ENCODE measurements at regions not wholly inside any gene's neighbourhood (a gene's known extent, or its start where the extent isn't known, plus 50 kb on each side); places are given as distances from the start of the nearest gene placed in this dataset.

DNA sequence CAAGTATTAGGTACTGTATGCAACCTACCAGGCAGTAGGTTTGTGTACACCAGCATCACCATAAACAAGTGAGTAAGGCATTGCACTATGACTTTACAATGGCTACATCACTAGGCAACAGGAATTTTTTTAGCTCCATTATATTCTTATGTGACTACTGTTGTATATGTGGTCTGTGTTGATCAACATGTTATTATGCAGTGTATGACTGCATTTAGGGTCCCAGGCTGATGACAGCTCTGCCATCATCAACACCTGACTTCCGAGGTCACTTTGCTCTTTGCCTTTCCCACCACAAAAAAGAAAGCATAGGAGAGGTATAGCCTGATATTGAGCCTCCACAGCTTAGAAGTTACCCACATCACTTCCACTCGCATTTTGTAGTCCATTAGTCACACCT lies 217.5 kb upstream of the PELI2 start:
- H3K9me3 Mint-ChIP-seq (ENCODE audit: unreplicated experiment) = no peaks in the 10 kb centered on the region
- TF ChIP-seq, protein P1, sequence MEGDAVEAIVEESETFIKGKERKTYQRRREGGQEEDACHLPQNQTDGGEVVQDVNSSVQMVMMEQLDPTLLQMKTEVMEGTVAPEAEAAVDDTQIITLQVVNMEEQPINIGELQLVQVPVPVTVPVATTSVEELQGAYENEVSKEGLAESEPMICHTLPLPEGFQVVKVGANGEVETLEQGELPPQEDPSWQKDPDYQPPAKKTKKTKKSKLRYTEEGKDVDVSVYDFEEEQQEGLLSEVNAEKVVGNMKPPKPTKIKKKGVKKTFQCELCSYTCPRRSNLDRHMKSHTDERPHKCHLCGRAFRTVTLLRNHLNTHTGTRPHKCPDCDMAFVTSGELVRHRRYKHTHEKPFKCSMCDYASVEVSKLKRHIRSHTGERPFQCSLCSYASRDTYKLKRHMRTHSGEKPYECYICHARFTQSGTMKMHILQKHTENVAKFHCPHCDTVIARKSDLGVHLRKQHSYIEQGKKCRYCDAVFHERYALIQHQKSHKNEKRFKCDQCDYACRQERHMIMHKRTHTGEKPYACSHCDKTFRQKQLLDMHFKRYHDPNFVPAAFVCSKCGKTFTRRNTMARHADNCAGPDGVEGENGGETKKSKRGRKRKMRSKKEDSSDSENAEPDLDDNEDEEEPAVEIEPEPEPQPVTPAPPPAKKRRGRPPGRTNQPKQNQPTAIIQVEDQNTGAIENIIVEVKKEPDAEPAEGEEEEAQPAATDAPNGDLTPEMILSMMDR (IDR thresholded peaks at IDR 0.05; ENCODE audit: unreplicated experiment) = no peak

DNA sequence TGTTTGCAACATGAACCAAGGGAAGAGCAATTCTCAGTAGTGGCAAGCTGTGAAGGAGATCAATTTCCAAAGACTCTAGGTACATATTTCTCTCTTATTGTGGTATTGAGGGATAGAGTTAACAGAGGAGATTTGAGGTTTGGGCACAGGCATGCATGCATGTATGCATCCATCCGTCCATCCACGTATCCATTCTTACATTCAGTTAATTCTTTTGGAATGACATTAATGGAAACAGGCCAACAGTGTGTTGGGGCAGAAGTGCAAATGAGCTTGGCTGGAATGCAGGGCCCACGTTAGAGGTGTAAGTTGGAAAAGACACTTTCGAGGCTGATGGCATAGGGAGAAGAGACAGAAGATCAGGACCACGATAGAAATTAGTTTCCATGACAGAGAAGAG lies 216.9 kb upstream of the PELI2 start:
- Mint-ChIP-seq H3K27ac (ENCODE audit: unreplicated experiment) (no peak overlapping the region), H3K9me3 (ENCODE audit: unreplicated experiment) (no peaks in the 10 kb centered on the region), H3K36me3 (ENCODE audit: low read depth, unreplicated experiment) (no peaks in the 10 kb centered on the region), H3K27me3 (ENCODE audit: unreplicated experiment) (no peaks in the 10 kb centered on the region), H3K4me3 (ENCODE audit: unreplicated experiment) (no peak overlapping the region), H3K4me1 (ENCODE audit: unreplicated experiment) (peaks cover 5% of the 10 kb centered on the region)
- no peak for DNase-seq (ENCODE audit: low spot score)
- TF ChIP-seq, protein P1 (IDR thresholded peaks at IDR 0.05; ENCODE audit: unreplicated experiment) = no peak

More for the DNA sequence above, 217.5 kb upstream of the PELI2 start:
- H3K4me3 Mint-ChIP-seq (ENCODE audit: unreplicated experiment) = no peak overlapping the region
- DNase-seq (ENCODE audit: low spot score) = no peak
- no peaks in the 10 kb centered on the region for H3K27me3 Mint-ChIP-seq (ENCODE audit: unreplicated experiment)
- peaks cover 5% of the 10 kb centered on the region for H3K4me1 Mint-ChIP-seq (ENCODE audit: unreplicated experiment)
- H3K27ac Mint-ChIP-seq (ENCODE audit: unreplicated experiment) = no peak overlapping the region
- no peaks in the 10 kb centered on the region for H3K36me3 Mint-ChIP-seq (ENCODE audit: low read depth, unreplicated experiment)

DNA sequence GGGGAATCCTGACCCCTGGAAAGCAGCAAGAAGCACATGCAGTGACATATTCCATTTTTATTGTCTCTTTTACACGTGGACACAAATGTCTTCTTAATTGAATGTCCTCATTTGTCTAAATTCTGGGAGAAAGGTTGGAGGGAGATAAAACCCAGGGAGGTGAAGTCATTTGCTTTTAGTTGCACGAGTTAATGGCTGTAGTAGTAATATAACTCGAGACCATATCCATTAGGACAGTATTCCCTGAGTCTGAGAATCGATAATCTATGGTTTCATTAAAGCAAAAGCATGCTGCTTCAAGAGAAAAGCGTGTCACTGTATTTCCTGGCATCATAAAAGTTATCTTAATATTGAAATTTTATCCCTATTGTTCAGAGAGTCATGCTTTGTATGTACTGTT lies 216.0 kb upstream of the PELI2 start:
- TF ChIP-seq, protein P1 (IDR thresholded peaks at IDR 0.05; ENCODE audit: unreplicated experiment) = no peak
- no peaks in the 10 kb centered on the region for H3K36me3 Mint-ChIP-seq (ENCODE audit: low read depth, unreplicated experiment)

DNA sequence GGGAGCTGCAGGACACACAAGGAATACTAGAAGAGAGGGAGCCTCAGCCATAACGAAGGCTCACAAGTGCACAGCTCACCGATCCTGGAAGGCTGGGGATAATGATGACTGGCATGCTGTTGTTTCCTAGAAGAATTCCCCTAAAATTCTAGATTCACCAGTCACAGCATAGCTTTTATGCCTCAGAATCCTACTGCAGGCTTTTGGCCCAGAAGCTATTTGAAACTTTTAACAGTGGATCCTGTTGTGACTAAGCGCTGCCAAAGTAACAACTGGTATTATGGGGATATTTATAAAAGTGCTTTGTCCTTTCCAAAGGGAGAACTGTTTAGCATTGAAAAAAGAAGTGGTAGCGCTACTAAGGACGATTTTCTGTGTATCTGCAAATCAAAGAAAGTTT lies 214.1 kb upstream of the PELI2 start:
- TF ChIP-seq, protein P1 (IDR thresholded peaks at IDR 0.05; ENCODE audit: unreplicated experiment) = no peak
- H3K27ac Mint-ChIP-seq (ENCODE audit: unreplicated experiment) = no peak overlapping the region
- no peaks in the 10 kb centered on the region for H3K9me3 Mint-ChIP-seq (ENCODE audit: unreplicated experiment)
- H3K4me1 Mint-ChIP-seq (ENCODE audit: unreplicated experiment) = peaks cover 5% of the 10 kb centered on the region
- no peaks in the 10 kb centered on the region for H3K36me3 Mint-ChIP-seq (ENCODE audit: low read depth, unreplicated experiment)
- H3K27me3 Mint-ChIP-seq (ENCODE audit: unreplicated experiment) = no peaks in the 10 kb centered on the region
- DNase-seq (ENCODE audit: low spot score) = no peak
- H3K4me3 Mint-ChIP-seq (ENCODE audit: unreplicated experiment) = no peak overlapping the region

More for the DNA sequence above, 216.0 kb upstream of the PELI2 start:
- Mint-ChIP-seq H3K27me3 (ENCODE audit: unreplicated experiment) (no peaks in the 10 kb centered on the region), H3K27ac (ENCODE audit: unreplicated experiment) (no peak overlapping the region), H3K9me3 (ENCODE audit: unreplicated experiment) (no peaks in the 10 kb centered on the region), H3K4me1 (ENCODE audit: unreplicated experiment) (peaks cover 5% of the 10 kb centered on the region), H3K4me3 (ENCODE audit: unreplicated experiment) (no peak overlapping the region)
- DNase-seq (ENCODE audit: low spot score) = no peak

DNA sequence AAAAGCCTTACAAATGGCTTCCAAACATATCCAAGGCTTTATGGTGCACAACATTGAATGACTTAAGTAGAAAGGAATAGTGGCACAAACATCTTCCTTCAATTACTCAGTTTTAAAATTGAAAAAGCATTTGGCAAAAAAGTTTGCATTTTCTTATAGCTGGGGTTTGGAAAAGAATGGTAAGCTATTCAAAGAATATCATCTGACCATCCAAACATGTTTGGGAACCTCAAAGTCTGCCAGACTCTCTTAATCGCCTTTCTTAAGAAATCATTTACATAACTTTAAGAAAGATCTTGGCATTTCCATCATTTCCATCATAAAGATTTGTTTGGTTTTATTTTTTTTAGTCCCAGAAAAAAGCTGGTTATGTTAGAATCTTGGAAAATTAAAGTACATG lies 210.1 kb upstream of the PELI2 start:
- Mint-ChIP-seq H3K36me3 (ENCODE audit: low read depth, unreplicated experiment) (no peaks in the 10 kb centered on the region), H3K27ac (ENCODE audit: unreplicated experiment) (no peak overlapping the region), H3K27me3 (ENCODE audit: unreplicated experiment) (no peaks in the 10 kb centered on the region), H3K4me3 (ENCODE audit: unreplicated experiment) (no peak overlapping the region), H3K9me3 (ENCODE audit: unreplicated experiment) (no peaks in the 10 kb centered on the region), H3K4me1 (ENCODE audit: unreplicated experiment) (no peaks in the 10 kb centered on the region)
- no peak for DNase-seq (ENCODE audit: low spot score)
- TF ChIP-seq, protein P1 (IDR thresholded peaks at IDR 0.05; ENCODE audit: unreplicated experiment) = no peak
